Osteocyte (in vitro differentiated cells): ENCODE measurements at regions not wholly inside any gene's neighbourhood (a gene's known extent, or its start where the extent isn't known, plus 50 kb on each side); places are given as distances from the start of the nearest gene placed in this dataset.
"Not testable (repeated sequence)": the region's sequence is repeated elsewhere in the genome, so short reads cannot be mapped to it uniquely, and the experiment has no call there.

Experiments used
- DNase-seq: peaks from one replicate; pipeline ENCODE4 v3.0.0; 2021; ENCODE audit warnings: mixed read lengths; ENCODE audit not compliant: unreplicated experiment; ENCODE audit errors: extremely low spot score
- H3K27ac Mint-ChIP-seq: one replicate; pipeline ENCODE4 v1.8.0; 2021; ENCODE audit warnings: mild to moderate bottlenecking, mixed read lengths; ENCODE audit not compliant: unreplicated experiment
- H3K27me3 Mint-ChIP-seq: one replicate; pipeline ENCODE4 v1.8.0; 2021; ENCODE audit warnings: mixed read lengths; ENCODE audit not compliant: unreplicated experiment
- H3K36me3 Mint-ChIP-seq: one replicate; pipeline ENCODE4 v1.8.0; 2021; ENCODE audit warnings: mixed read lengths; ENCODE audit not compliant: unreplicated experiment
- H3K4me1 Mint-ChIP-seq: one replicate; pipeline ENCODE4 v1.8.0; 2021; ENCODE audit warnings: mixed read lengths; ENCODE audit not compliant: unreplicated experiment
- H3K4me3 Mint-ChIP-seq: one replicate; pipeline ENCODE4 v1.8.0; 2021; ENCODE audit warnings: mild to moderate bottlenecking, moderate library complexity, mixed read lengths; ENCODE audit not compliant: unreplicated experiment
- H3K9me3 Mint-ChIP-seq: one replicate; pipeline ENCODE4 v1.8.0; 2021; ENCODE audit warnings: mixed read lengths; ENCODE audit not compliant: unreplicated experiment
- CTCF ChIP-seq: fragments of 200-600 bp; sonication (generic); IDR thresholded peaks from 2 replicates; pipeline ENCODE4 v1.5.0; 2021; ENCODE audit warnings: antibody characterized with exemption, mild to moderate bottlenecking, moderate library complexity

- peaks cover 4% of the 10 kb centered on the region for H3K4me1 Mint-ChIP-seq
- peaks cover 16% of the 10 kb centered on the region for H3K9me3 Mint-ChIP-seq
- no peak for TF ChIP-seq CTCF
- peaks cover 17% of the 10 kb centered on the region for H3K27me3 Mint-ChIP-seq
- no peak overlapping the region for H3K4me3 Mint-ChIP-seq
- peaks cover 4% of the 10 kb centered on the region for H3K36me3 Mint-ChIP-seq
- no peak for DNase-seq
- no peak overlapping the region for H3K27ac Mint-ChIP-seq
These were observed 89.4 kb upstream of the BMAL1 start for GRCh38 chr11:13188179-13188578.

DNA sequence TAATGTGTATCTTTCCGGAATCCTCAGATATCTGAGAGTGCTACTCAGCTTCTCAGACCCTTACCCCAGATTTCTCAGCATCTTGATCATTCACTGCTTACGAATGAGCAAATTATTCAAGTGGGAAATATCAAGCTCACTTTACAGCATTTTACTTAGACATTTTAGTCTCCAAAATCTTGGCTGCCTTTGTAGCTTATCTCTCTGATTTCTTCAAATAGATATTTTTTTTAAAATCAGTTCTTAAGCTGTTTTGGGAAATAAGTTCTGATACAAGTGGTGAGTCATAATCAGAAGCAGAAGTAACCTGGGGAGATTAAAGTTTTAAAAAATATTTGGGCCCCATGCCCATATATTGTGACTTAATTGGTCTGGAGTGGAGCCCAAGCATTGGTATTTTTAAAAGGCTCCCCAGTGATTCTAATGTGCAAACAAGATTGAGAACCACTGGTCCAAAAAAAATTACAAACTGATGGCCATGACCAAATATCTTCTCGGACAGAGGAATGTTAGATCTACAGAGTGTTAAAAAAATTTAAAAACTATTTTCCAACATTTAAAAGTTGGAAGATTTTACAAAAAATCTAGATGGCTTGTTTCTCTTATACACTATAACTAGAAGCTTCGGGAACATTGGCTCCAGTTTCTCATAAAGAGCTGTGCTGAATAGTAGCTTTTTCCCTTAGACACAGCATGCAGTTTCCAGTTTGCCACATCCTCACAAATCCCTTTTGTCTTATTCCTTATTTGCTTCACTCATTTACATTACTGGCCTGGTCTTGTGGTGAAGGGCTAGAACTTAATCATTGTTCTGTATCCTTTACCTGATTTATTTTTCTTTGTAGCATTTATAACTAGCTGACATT lies 87.8 kb upstream of the BMAL1 start:
- no peaks in the 10 kb centered on the region for H3K4me1 Mint-ChIP-seq
- no peak for DNase-seq
- TF ChIP-seq CTCF: no peak
- H3K27me3 Mint-ChIP-seq: peaks cover 30% of the 10 kb centered on the region
- H3K27ac Mint-ChIP-seq: no peak overlapping the region
- no peak overlapping the region for H3K4me3 Mint-ChIP-seq
- peaks cover 4% of the 10 kb centered on the region for H3K36me3 Mint-ChIP-seq
- H3K9me3 Mint-ChIP-seq: peaks cover 16% of the 10 kb centered on the region

GRCh38 chr11:13193613-13194012 lies 84.0 kb upstream of the BMAL1 start:
- peaks cover 20% of the 10 kb centered on the region for H3K27me3 Mint-ChIP-seq
- H3K9me3 Mint-ChIP-seq: peaks cover 31% of the 10 kb centered on the region
- no peak for DNase-seq
- H3K4me3 Mint-ChIP-seq: no peak overlapping the region
- no peak for TF ChIP-seq CTCF
- no peaks in the 10 kb centered on the region for H3K36me3 Mint-ChIP-seq
- no peaks in the 10 kb centered on the region for H3K4me1 Mint-ChIP-seq
- H3K27ac Mint-ChIP-seq: no peak overlapping the region

DNA sequence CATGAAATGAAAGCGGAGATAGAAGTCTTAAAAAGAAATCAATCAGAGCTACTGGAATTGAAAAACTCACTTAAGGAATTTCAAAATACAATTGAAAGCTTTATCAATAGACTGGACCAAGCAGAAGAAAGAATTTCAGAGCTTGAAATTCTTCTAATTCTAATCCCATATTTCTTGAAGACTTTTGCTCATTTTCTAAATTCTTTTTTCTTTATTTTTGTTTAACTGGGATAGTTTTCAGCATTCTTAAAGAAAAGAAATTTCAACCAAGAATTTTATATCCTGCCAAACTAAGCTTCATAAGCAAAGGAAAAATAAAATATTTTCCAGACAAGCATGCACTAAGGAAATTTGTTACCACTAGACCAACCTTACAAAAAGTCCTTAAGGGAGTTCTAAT lies 80.2 kb upstream of the BMAL1 start:
- not testable (repeated sequence) for H3K4me3 Mint-ChIP-seq, DNase-seq, H3K36me3 Mint-ChIP-seq, H3K27ac Mint-ChIP-seq, H3K4me1 Mint-ChIP-seq
- Mint-ChIP-seq H3K27me3 (peaks cover 18% of the 10 kb centered on the region), H3K9me3 (peaks cover 43% of the 10 kb centered on the region)

DNA sequence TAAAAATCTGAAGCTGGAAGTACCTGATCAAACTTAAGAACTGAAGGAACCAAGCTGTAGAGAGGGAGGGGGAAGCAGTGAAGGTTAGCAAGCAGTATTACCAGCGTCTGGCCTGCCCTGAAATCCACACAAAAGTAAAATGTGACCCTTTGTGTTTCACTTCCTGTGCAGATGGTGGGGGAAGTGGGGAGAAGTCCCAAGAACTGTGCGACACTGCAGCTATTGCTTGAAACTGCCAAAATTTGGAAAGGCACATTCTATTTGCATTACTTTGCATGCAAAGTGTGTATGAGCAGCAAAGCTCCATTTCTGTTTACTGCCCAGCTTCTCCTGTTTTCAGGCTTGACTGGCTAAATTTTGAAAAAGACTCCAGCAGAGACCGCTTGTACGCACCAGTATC lies 72.1 kb upstream of the BMAL1 start:
- no peak for TF ChIP-seq CTCF
- H3K4me3 Mint-ChIP-seq: no peak overlapping the region
- H3K9me3 Mint-ChIP-seq: peaks cover 11% of the 10 kb centered on the region
- peaks cover 20% of the 10 kb centered on the region for H3K4me1 Mint-ChIP-seq
- no peaks in the 10 kb centered on the region for H3K36me3 Mint-ChIP-seq
- no peaks in the 10 kb centered on the region for H3K27me3 Mint-ChIP-seq
- H3K27ac Mint-ChIP-seq: peak overlapping the region; percentile 27
- no peak for DNase-seq
